ENCODE measurements at regions not wholly inside any gene's neighbourhood (a gene's known extent, or its start where the extent isn't known, plus 50 kb on each side); places are given as distances from the start of the nearest gene placed in this dataset.

- DNase-seq: no peak
- Histone ChIP-seq H3K27ac (replicated peaks) (no peak overlapping the region), H3K4me1 (peaks cover 10% of the 10 kb centered on the region), H3K4me3 (no peak overlapping the region), H3K27me3 (ENCODE audit: low read depth) (no peaks in the 10 kb centered on the region), H3K9me3 (replicated peaks) (no peaks in the 10 kb centered on the region), H3K36me3 (no peaks in the 10 kb centered on the region)
- intact Hi-C loops (cut with micrococcal nuclease): no loop called here
- TF ChIP-seq CTCF (IDR thresholded peaks at IDR 0.05; ENCODE audit: borderline replicate concordance): no peak
Observed at GRCh38 chr1:68378296-68379084, 71.3 kb downstream of the RPE65 start.

GRCh38 chr1:68377098-68377497 lies 72.7 kb downstream of the RPE65 start:
- Histone ChIP-seq H3K27me3 (ENCODE audit: low read depth) (no peaks in the 10 kb centered on the region), H3K36me3 (no peaks in the 10 kb centered on the region), H3K4me3 (no peak overlapping the region), H3K4me1 (peaks cover 10% of the 10 kb centered on the region), H3K9me3 (replicated peaks) (no peaks in the 10 kb centered on the region), H3K27ac (replicated peaks) (no peak overlapping the region)
- DNase-seq: no peak
- intact Hi-C loops (cut with micrococcal nuclease): no loop called here
- TF ChIP-seq CTCF (IDR thresholded peaks at IDR 0.05; ENCODE audit: borderline replicate concordance): no peak

- Histone ChIP-seq H3K4me3 (no peak overlapping the region), H3K9me3 (replicated peaks) (no peaks in the 10 kb centered on the region), H3K4me1 (peaks cover 10% of the 10 kb centered on the region), H3K27ac (replicated peaks) (no peak overlapping the region), H3K27me3 (ENCODE audit: low read depth) (no peaks in the 10 kb centered on the region), H3K36me3 (no peaks in the 10 kb centered on the region)
- DNase-seq: no peak
- intact Hi-C loops (cut with micrococcal nuclease): no loop called here
- TF ChIP-seq CTCF (IDR thresholded peaks at IDR 0.05; ENCODE audit: borderline replicate concordance): no peak
Observed at GRCh38 chr1:68376441-68376840, 73.3 kb downstream of the RPE65 start.

- H3K27ac ChIP-seq (replicated peaks): no peak overlapping the region
Observed at GRCh38 chr1:68375919-68376318, 73.8 kb downstream of the RPE65 start.

GRCh38 chr1:68373173-68373572 lies 76.6 kb downstream of the RPE65 start:
- Histone ChIP-seq H3K36me3 (no peaks in the 10 kb centered on the region), H3K4me1 (peaks cover 10% of the 10 kb centered on the region), H3K27ac (replicated peaks) (no peak overlapping the region), H3K4me3 (no peak overlapping the region), H3K9me3 (replicated peaks) (no peaks in the 10 kb centered on the region), H3K27me3 (ENCODE audit: low read depth) (no peaks in the 10 kb centered on the region)
- intact Hi-C loops (cut with micrococcal nuclease): no loop called here
- no peak for DNase-seq
- no peak for TF ChIP-seq CTCF (IDR thresholded peaks at IDR 0.05; ENCODE audit: borderline replicate concordance)

More at GRCh38 chr1:68375919-68376318, 73.8 kb downstream of the RPE65 start:
- TF ChIP-seq CTCF (IDR thresholded peaks at IDR 0.05; ENCODE audit: borderline replicate concordance): no peak
- no peak for DNase-seq
- Histone ChIP-seq H3K9me3 (replicated peaks) (no peaks in the 10 kb centered on the region), H3K27me3 (ENCODE audit: low read depth) (no peaks in the 10 kb centered on the region), H3K4me1 (peaks cover 10% of the 10 kb centered on the region), H3K4me3 (no peak overlapping the region), H3K36me3 (no peaks in the 10 kb centered on the region)
- intact Hi-C loops (cut with micrococcal nuclease): no loop called here

Measured in left ventricle myocardium inferior (tissue), 1 donor.